GM12878 (cell line): ENCODE measurements at regions not wholly inside any gene's neighbourhood (a gene's known extent, or its start where the extent isn't known, plus 50 kb on each side); places are given as distances from the start of the nearest gene placed in this dataset.

ENCODE experiments used
- ATAC-seq: fragments of 200-7000 bp; cut with Tn5 transposase; 3 replicates; pipeline ENCODE4 v1.9.1; 2020; ENCODE audit warnings: mild to moderate bottlenecking, moderate library complexity
- BruUV-seq: library from RNA; stranded (reverse); fragments of 400-500 nt; replicated peaks from 2 replicates; lab custom pipeline; 2021; lab: Mats Ljungman, UMichigan
- CTCF ChIA-PET: fragments of 300-600 bp; sonication (Branson Sonifier 250); formaldehyde crosslinking; extraction: SDS; loops from one replicate; lab custom pipeline; 2021; ENCODE audit warnings: inconsistent platforms; lab: Yijun Ruan, JAX
- POLR2A ChIA-PET: fragments of 350-600 bp; formaldehyde crosslinking; extraction: SDS; loops from one replicate; lab custom pipeline; 2021; ENCODE audit warnings: inconsistent platforms; lab: Charles Lee
- RAD21 ChIA-PET: fragments of 300-600 bp; sonication (Branson Sonifier 250); formaldehyde crosslinking; loops from one replicate; lab custom pipeline; 2023; ENCODE audit warnings: antibody characterized with exemption; ENCODE audit not compliant: unreplicated experiment; lab: Charles Lee
- SMC1A ChIA-PET: fragments of 300-600 bp; sonication (Branson Sonifier 250); formaldehyde crosslinking; loops from one replicate; lab custom pipeline; 2023; ENCODE audit not compliant: unreplicated experiment, uncharacterized antibody; lab: Charles Lee
- DNase-seq: peaks from one replicate; pipeline ENCODE4 v3.0.0-alpha.2; 2011; ENCODE audit warnings: low read depth, low spot score
- FAIRE-seq: peaks from 3 replicates; lab custom pipeline; 2011; peaks lifted over from hg19 to GRCh38; lab: Jason Lieb, UNC
- H2AFZ ChIP-seq: 2 replicates; pipeline ENCODE4 v1.6.0; 2011; ENCODE audit warnings: low read depth, low read length, control low read depth; ENCODE audit not compliant: control insufficient read depth
- H3K27ac ChIP-seq: 2 replicates; pipeline ENCODE4 v1.5.1; 2011; ENCODE audit warnings: control low read depth; ENCODE audit not compliant: control insufficient read depth, insufficient read depth
- H3K27me3 ChIP-seq, 2 experiments: replicated peaks in 1 of 2; 2 replicates each; pipeline versions ENCODE4 v1.6.0 to v1.6.1; 2011; ENCODE audit warnings: low read length in 1 of 2; ENCODE audit not compliant: control insufficient read depth in 2 of 2, insufficient read depth in 2 of 2
- H3K36me3 ChIP-seq, 2 experiments: 2 replicates each; pipeline ENCODE4 v1.5.1; 2011; ENCODE audit warnings: low read length in 1 of 2; ENCODE audit not compliant: control insufficient read depth in 2 of 2, insufficient read depth in 2 of 2
- H3K4me1 ChIP-seq: 2 replicates; pipeline ENCODE4 v1.6.1; 2011; ENCODE audit warnings: mild to moderate bottlenecking, low read length, moderate library complexity, mixed read lengths; ENCODE audit not compliant: control insufficient read depth, insufficient read depth
- H3K4me2 ChIP-seq: 2 replicates; pipeline ENCODE4 v1.6.0; 2011; ENCODE audit warnings: control low read depth; ENCODE audit not compliant: control insufficient read depth, insufficient read depth
- H3K4me3 ChIP-seq: fragments of 200-600 bp; sonication (generic); 2 replicates; pipeline ENCODE4 v1.5.1; 2016
- H3K79me2 ChIP-seq: 2 replicates; pipeline ENCODE4 v1.6.0; 2011; ENCODE audit warnings: low read length; ENCODE audit not compliant: control insufficient read depth, insufficient read depth
- H3K9ac ChIP-seq: 2 replicates; pipeline ENCODE4 v1.8.0; 2011; ENCODE audit warnings: low read length, control low read depth, mixed read lengths; ENCODE audit not compliant: control insufficient read depth, insufficient read depth
- H3K9me3 ChIP-seq: replicated peaks from 3 replicates; pipeline ENCODE4 v1.5.1; 2011; ENCODE audit warnings: mild to moderate bottlenecking, low read length; ENCODE audit not compliant: control insufficient read depth, insufficient read depth
- H4K20me1 ChIP-seq: 2 replicates; pipeline ENCODE4 v1.6.0; 2011; ENCODE audit not compliant: control insufficient read depth, insufficient read depth
- HDAC2 ChIP-seq: fragments of 200-600 bp; sonication (generic); IDR thresholded peaks from 2 replicates; pipeline ENCODE4 v1.6.1; 2017
- KDM1A ChIP-seq: fragments of 200-600 bp; sonication (generic); IDR thresholded peaks from 2 replicates; pipeline ENCODE4 v1.6.1; 2016; ENCODE audit warnings: borderline replicate concordance
- MAX ChIP-seq: IDR thresholded peaks from 2 replicates; pipeline ENCODE4 v1.6.1; 2012; ENCODE audit warnings: low read depth, low read length, improper control_type of control experiment
- MLLT1 ChIP-seq: fragments of 450-650 bp; IDR thresholded peaks from 2 replicates; pipeline ENCODE4 v1.6.1; 2016; ENCODE audit warnings: mild to moderate bottlenecking
- NBN ChIP-seq: fragments of 450-650 bp; IDR thresholded peaks from 2 replicates; pipeline ENCODE4 v1.6.1; 2016
- NFYA ChIP-seq: IDR thresholded peaks from 2 replicates; pipeline ENCODE4 v1.6.1; 2011; ENCODE audit warnings: low read depth, mild to moderate bottlenecking, low read length, improper control_type of control experiment, borderline replicate concordance
- NFYB ChIP-seq: IDR thresholded peaks from 2 replicates; pipeline ENCODE4 v1.6.1; 2011; ENCODE audit warnings: low read depth, mild to moderate bottlenecking, low read length, improper control_type of control experiment, moderate library complexity; ENCODE audit not compliant: insufficient read depth
- NRF1 ChIP-seq: conservative IDR thresholded peaks from 2 replicates; pipeline ENCODE4 v1.6.1; 2011; ENCODE audit warnings: mild to moderate bottlenecking, low read depth, low read length, improper control_type of control experiment
- RAD21 ChIP-seq: IDR thresholded peaks from 2 replicates; pipeline ENCODE4 v1.6.1; 2011; ENCODE audit warnings: mild to moderate bottlenecking, low read depth, low read length, moderate library complexity; ENCODE audit not compliant: insufficient read depth
- RAD51 ChIP-seq: fragments of 450-650 bp; IDR thresholded peaks from 2 replicates; pipeline ENCODE4 v1.6.1; 2016; ENCODE audit warnings: moderate library complexity, mild to moderate bottlenecking, inconsistent platforms
- SP1 ChIP-seq: IDR thresholded peaks from one replicate; pipeline ENCODE4 v1.6.1; 2011; ENCODE audit warnings: low read depth, low read length
- SREBF2 ChIP-seq: IDR thresholded peaks from 2 replicates; pipeline ENCODE4 v1.6.1; 2012; ENCODE audit warnings: mild to moderate bottlenecking, low read length
- SUPT20H ChIP-seq: IDR thresholded peaks from 2 replicates; pipeline ENCODE4 v1.6.1; 2011; ENCODE audit warnings: low read depth, mild to moderate bottlenecking, low read length, moderate library complexity, borderline replicate concordance; ENCODE audit not compliant: control insufficient read depth
- TARDBP ChIP-seq: IDR thresholded peaks from 2 replicates; pipeline ENCODE4 v1.6.1; 2016; ENCODE audit warnings: borderline replicate concordance
- ZNF274 ChIP-seq: IDR thresholded peaks from one replicate; pipeline ENCODE4 v1.8.0; 2011; ENCODE audit not compliant: insufficient read length, insufficient read depth
- ZNF384 ChIP-seq: IDR thresholded peaks from 2 replicates; pipeline ENCODE4 v1.6.1; 2012; ENCODE audit warnings: low read depth, mild to moderate bottlenecking, low read length, improper control_type of control experiment, borderline replicate concordance
- WGBS: methylation state at CpG from one replicate; pipeline ENCODE4 v1.1.6; 2016; ENCODE audit warnings: low lambda C conversion rate; ENCODE audit not compliant: insufficient replicate concordance, insufficient coverage; ENCODE audit errors: missing lambda C conversion rate; 5-methylcytosine and 5-hydroxymethylcytosine counted together
- in situ Hi-C: fragments of 300-500 bp; cut with MboI; formaldehyde crosslinking; loops from 9 replicates; pipeline ENCODE4 v1.14.3; 2018; ENCODE audit warnings: mixed read lengths
- intact Hi-C: fragments of 100-400 bp; cut with micrococcal nuclease; formaldehyde crosslinking; loops from one replicate; pipeline ENCODE4 v1.14.2; 2022; ENCODE audit not compliant: unreplicated experiment

GRCh38 chr4:174141876-174142275 lies 141.6 kb downstream of the FBXO8 start:
- ChIA-PET POLR2A (no interaction called here), RAD21 (no interaction called here), SMC1A (no interaction called here), CTCF (no interaction called here)
- Histone ChIP-seq H3K27ac (no peak overlapping the region), H3K4me1 (no peaks in the 10 kb centered on the region), H3K9ac (no peak overlapping the region), H3K79me2 (no peaks in the 10 kb centered on the region), H3K27me3 (no peaks in the 10 kb centered on the region), H3K9me3 (no peaks in the 10 kb centered on the region), H3K4me3 (no peak overlapping the region), H3K4me2 (no peak overlapping the region), H2AFZ (no peak overlapping the region), H4K20me1 (no peaks in the 10 kb centered on the region), H3K36me3 (no peaks in the 10 kb centered on the region)
- no TSS peak for BruUV-seq
- no peak for TF ChIP-seq NFYA
- no peak for TF ChIP-seq SP1
- TF ChIP-seq NFYB = no peak
- no peak for TF ChIP-seq SREBF2
- no peak for TF ChIP-seq MLLT1
- no peak for TF ChIP-seq ZNF274
- intact Hi-C loops = no loop called here
- ATAC-seq = no peak
- FAIRE-seq = no peak
- WGBS = 3% methylated on average over 3 of the region's 3 CpGs
- in situ Hi-C loops = no loop called here
- no peak for DNase-seq

GRCh38 chr4:174138616-174139015 lies 144.9 kb downstream of the FBXO8 start:
- BruUV-seq = no TSS peak
- intact Hi-C loops (no loop called here), in situ Hi-C loops (no loop called here)
- Histone ChIP-seq H3K27ac (no peak overlapping the region), H3K36me3 (no peaks in the 10 kb centered on the region), H3K79me2 (no peaks in the 10 kb centered on the region), H3K4me3 (no peak overlapping the region), H3K9me3 (no peaks in the 10 kb centered on the region), H3K27me3 (no peaks in the 10 kb centered on the region), H3K4me1 (no peaks in the 10 kb centered on the region), H3K9ac (no peak overlapping the region), H2AFZ (no peak overlapping the region), H4K20me1 (no peaks in the 10 kb centered on the region), H3K4me2 (no peak overlapping the region)
- SMC1A ChIA-PET = interaction anchor here (0.7 kb wide), 1 partner anchor 18 kb away, joined by 3 read pairs; no protein-coding TSS in a partner anchor
- FAIRE-seq = no peak
- POLR2A ChIA-PET = no interaction called here
- DNase-seq = no peak
- CTCF ChIA-PET = interaction anchor here (0.6 kb wide), 1 partner anchor 56 kb away, joined by 3 read pairs; no protein-coding TSS in a partner anchor
- RAD21 ChIA-PET = no interaction called here
- WGBS = 33% methylated on average over 1 of the region's 1 CpG
- ATAC-seq = no peak
- TF ChIP-seq MAX (no peak), ZNF384 (no peak), SUPT20H (no peak), KDM1A (no peak), RAD21 (no peak), NRF1 (no peak), HDAC2 (no peak), RAD51 (no peak), TARDBP (no peak), NBN (no peak)
